M059J (cell line): ENCODE measurements at regions not wholly inside any gene's neighbourhood (a gene's known extent, or its start where the extent isn't known, plus 50 kb on each side); places are given as distances from the start of the nearest gene placed in this dataset.

ENCODE experiments used
- DNase-seq: peaks from one replicate; pipeline ENCODE4 v3.0.0-alpha.2; 2012; ENCODE audit warnings: low read depth

GRCh38 chr20:43863821-43864544, 50.7 kb upstream of the TOX2 start:
- DNase-seq = no peak

GRCh38 chr20:43863330-43863729, 51.3 kb upstream of the TOX2 start:
- DNase-seq = no peak

- no peak for DNase-seq
These were observed 52.2 kb upstream of the TOX2 start for GRCh38 chr20:43862438-43862837.

- DNase-seq = no peak
These were observed 54.7 kb upstream of the TOX2 start for GRCh38 chr20:43859994-43860393.

GRCh38 chr20:43857932-43858331, 56.7 kb upstream of the TOX2 start:
- DNase-seq = no peak

GRCh38 chr20:43857127-43857526, 57.5 kb upstream of the TOX2 start:
- DNase-seq = no peak

- no peak for DNase-seq
These were observed 58.8 kb upstream of the TOX2 start for GRCh38 chr20:43855803-43856202.

GRCh38 chr20:43853918-43854317, 60.7 kb upstream of the TOX2 start:
- no peak for DNase-seq

GRCh38 chr20:43853174-43853803, 61.4 kb upstream of the TOX2 start:
- DNase-seq = peak; percentile 83

- DNase-seq = peak; percentile 95
These were observed 65.0 kb upstream of the TOX2 start for GRCh38 chr20:43849496-43850186.

GRCh38 chr20:43846516-43846905, 68.1 kb upstream of the TOX2 start:
- DNase-seq = no peak

- peak; percentile 99 for DNase-seq
These were observed 69.7 kb upstream of the TOX2 start for GRCh38 chr20:43844778-43845614.

- peak; percentile 21 for DNase-seq
These were observed 70.5 kb upstream of the TOX2 start for GRCh38 chr20:43843965-43844660.

GRCh38 chr20:43843096-43843964, 71.3 kb upstream of the TOX2 start:
- DNase-seq = peak; percentile 99

GRCh38 chr20:43842126-43843020, 72.3 kb upstream of the TOX2 start:
- DNase-seq = peak; percentile 29

GRCh38 chr20:43840382-43841070, 74.1 kb upstream of the TOX2 start:
- peak; percentile 67 for DNase-seq

- DNase-seq = no peak
These were observed 74.9 kb upstream of the TOX2 start for GRCh38 chr20:43839793-43840199.

GRCh38 chr20:43838703-43839060, 76.0 kb upstream of the TOX2 start:
- DNase-seq = no peak
